ENCODE measurements at regions not wholly inside any gene's neighbourhood (a gene's known extent, or its start where the extent isn't known, plus 50 kb on each side); places are given as distances from the start of the nearest gene placed in this dataset.

DNA sequence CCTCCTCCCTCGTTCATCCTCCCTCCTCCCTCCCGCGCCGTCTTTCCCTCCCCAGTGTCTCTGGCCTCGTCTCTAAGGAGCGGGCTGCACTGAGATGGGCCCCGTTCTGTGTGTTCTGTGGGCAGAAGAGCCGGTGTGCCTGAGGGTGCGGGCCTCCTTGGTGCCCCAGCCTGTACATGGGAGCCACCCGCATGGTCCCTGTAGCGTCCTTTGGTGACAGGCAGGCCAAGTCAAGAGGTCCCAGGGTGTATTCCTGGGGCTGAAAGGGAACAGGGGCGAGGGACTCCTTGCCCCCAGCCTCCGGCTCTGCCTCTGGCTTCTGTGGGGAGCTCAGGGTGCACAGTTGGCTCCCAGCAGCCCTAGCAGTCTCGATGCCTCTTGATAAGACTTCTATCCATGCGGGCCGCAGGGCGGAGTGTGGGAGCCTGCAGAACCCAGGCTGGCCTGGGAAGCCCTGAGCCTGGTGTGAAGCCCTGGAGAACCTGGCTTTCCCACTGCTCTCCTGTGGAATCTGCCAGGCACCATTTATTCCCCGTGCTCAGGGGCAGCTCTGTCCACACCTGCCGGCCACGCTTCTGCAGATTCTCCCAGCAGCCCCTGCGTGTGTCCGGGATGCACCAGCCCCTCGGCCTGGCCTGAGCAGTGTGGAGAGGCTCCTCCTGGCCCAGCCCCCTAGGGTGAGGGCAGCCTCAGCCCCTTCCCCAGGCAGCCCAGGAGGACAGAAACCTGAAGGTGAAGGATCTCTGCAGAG, 181.3 kb downstream of the KIF26A start:
- Mint-ChIP-seq H3K27ac (no peak overlapping the region), H3K4me3 (no peak overlapping the region), H3K27me3 (peaks cover 4% of the 10 kb centered on the region), H3K4me1 (no peaks in the 10 kb centered on the region), H3K9me3 (ENCODE audit: insufficient read depth) (no peaks in the 10 kb centered on the region)
- POLR2A ChIA-PET, result interaction anchor here (0.5 kb wide), 1 partner anchor 9 kb away, joined by 3 read pairs; no protein-coding TSS in a partner anchor
- TF ChIP-seq, protein P1, sequence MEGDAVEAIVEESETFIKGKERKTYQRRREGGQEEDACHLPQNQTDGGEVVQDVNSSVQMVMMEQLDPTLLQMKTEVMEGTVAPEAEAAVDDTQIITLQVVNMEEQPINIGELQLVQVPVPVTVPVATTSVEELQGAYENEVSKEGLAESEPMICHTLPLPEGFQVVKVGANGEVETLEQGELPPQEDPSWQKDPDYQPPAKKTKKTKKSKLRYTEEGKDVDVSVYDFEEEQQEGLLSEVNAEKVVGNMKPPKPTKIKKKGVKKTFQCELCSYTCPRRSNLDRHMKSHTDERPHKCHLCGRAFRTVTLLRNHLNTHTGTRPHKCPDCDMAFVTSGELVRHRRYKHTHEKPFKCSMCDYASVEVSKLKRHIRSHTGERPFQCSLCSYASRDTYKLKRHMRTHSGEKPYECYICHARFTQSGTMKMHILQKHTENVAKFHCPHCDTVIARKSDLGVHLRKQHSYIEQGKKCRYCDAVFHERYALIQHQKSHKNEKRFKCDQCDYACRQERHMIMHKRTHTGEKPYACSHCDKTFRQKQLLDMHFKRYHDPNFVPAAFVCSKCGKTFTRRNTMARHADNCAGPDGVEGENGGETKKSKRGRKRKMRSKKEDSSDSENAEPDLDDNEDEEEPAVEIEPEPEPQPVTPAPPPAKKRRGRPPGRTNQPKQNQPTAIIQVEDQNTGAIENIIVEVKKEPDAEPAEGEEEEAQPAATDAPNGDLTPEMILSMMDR (IDR thresholded peaks at IDR 0.05), result no peak
- no peak for TF ChIP-seq EZH2 (IDR thresholded peaks at IDR 0.05; ENCODE audit: borderline replicate concordance, insufficient read depth, low read depth, low read length, poor library complexity, severe bottlenecking)
- no peak overlapping the region for H3K9ac ChIP-seq (ENCODE audit: low read length)
- DNase-seq (no peak), ATAC-seq (ENCODE audit: low read depth) (no peak)
- H3K79me2 ChIP-seq (ENCODE audit: control insufficient read depth, insufficient read depth, low read length), result no peaks in the 10 kb centered on the region
- H4K20me1 ChIP-seq (ENCODE audit: control insufficient read depth, insufficient read depth, low read length, poor library complexity, severe bottlenecking), result no peaks in the 10 kb centered on the region
- no peaks in the 10 kb centered on the region for H3K36me3 ChIP-seq (replicated peaks in 1 of 2; ENCODE audit: control extremely low read depth in 1 of 2, control insufficient read depth in 1 of 2, extremely low read depth in 1 of 2, insufficient read depth in 2 of 2, low read length in 1 of 2)
- H3K27me3 ChIP-seq (replicated peaks in 1 of 4; ENCODE audit: control extremely low read depth in 1 of 4, control insufficient read depth in 3 of 4, insufficient read depth in 4 of 4, low read length in 3 of 4), result peaks cover 0 to 5% (median 0%) of the 10 kb centered on the region in 4 experiments
- no peak overlapping the region for H3K27ac ChIP-seq (ENCODE audit: low read length in 2 of 2)
- H3K4me2 ChIP-seq (replicated peaks; ENCODE audit: low read depth, low read length, poor library complexity, severe bottlenecking), result no peak overlapping the region
- H3K4me1 ChIP-seq (ENCODE audit: control insufficient read depth in 2 of 2, insufficient read depth in 2 of 2, low read length in 2 of 2), result no peaks in the 10 kb centered on the region
- intact Hi-C loops (cut with micrococcal nuclease), result no loop called here
- no peak overlapping the region for H2AFZ ChIP-seq (ENCODE audit: insufficient read depth, low read depth, low read length, poor library complexity, severe bottlenecking)
- WGBS (ENCODE audit: insufficient coverage), result 93% methylated on average over 17 of the region's 23 CpGs
- H3K4me3 ChIP-seq (ENCODE audit: control extremely low read depth in 1 of 5, extremely low read depth in 1 of 5, insufficient read depth in 1 of 5, low read depth in 2 of 5, low read length in 4 of 5), result no peak overlapping the region
- CTCF ChIA-PET, result no interaction called here
- H3K9me3 ChIP-seq (ENCODE audit: control extremely low read depth in 1 of 3, control insufficient read depth in 2 of 3, insufficient read depth in 1 of 3, low read length in 2 of 3), result no peaks in the 10 kb centered on the region

DNA sequence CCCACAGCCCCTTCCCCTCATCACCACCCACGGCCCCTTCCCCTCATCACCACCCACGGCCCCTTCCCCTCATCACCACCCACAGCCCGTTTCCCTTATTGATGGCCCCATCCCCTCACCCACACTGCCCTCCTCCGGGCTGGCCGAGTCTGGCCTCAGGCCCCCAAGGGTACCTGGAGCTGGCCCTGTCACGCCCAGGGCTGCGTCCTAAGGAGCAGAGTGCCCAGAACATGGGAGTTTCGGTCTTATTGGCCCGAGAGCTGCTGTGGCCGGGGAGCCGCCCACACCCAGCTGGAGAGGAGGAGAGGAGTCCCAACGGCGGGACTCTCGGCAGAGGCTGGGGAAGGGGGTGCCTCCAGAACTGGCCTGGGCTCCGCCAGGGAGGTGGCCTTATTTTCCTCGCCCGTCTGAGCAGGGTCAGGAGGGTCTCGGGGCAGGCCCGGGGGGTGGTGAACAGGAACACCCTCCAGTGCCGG, 182.3 kb downstream of the KIF26A start:
- POLR2A ChIA-PET, result interaction anchor here (0.5 kb wide), 1 partner anchor 10 kb away, joined by 3 read pairs; no protein-coding TSS in a partner anchor
- WGBS (ENCODE audit: insufficient coverage), result 47% methylated on average over 20 of the region's 20 CpGs
- intact Hi-C loops (cut with micrococcal nuclease), result no loop called here
- ATAC-seq (ENCODE audit: low read depth) (no peak), DNase-seq (no peak)
- H3K27me3 Mint-ChIP-seq, result peaks cover 4% of the 10 kb centered on the region
- Histone ChIP-seq H3K4me3 (ENCODE audit: control extremely low read depth in 1 of 5, extremely low read depth in 1 of 5, insufficient read depth in 1 of 5, low read depth in 2 of 5, low read length in 4 of 5) (no peak overlapping the region), H3K9ac (ENCODE audit: low read length) (no peak overlapping the region), H4K20me1 (ENCODE audit: control insufficient read depth, insufficient read depth, low read length, poor library complexity, severe bottlenecking) (no peaks in the 10 kb centered on the region), H3K79me2 (ENCODE audit: control insufficient read depth, insufficient read depth, low read length) (no peaks in the 10 kb centered on the region), H3K4me2 (replicated peaks; ENCODE audit: low read depth, low read length, poor library complexity, severe bottlenecking) (no peak overlapping the region), H3K4me1 (ENCODE audit: control insufficient read depth in 2 of 2, insufficient read depth in 2 of 2, low read length in 2 of 2) (no peaks in the 10 kb centered on the region), H3K9me3 (ENCODE audit: control extremely low read depth in 1 of 3, control insufficient read depth in 2 of 3, insufficient read depth in 1 of 3, low read length in 2 of 3) (no peaks in the 10 kb centered on the region), H3K27me3 (replicated peaks in 1 of 4; ENCODE audit: control extremely low read depth in 1 of 4, control insufficient read depth in 3 of 4, insufficient read depth in 4 of 4, low read length in 3 of 4) (peaks cover 0 to 5% (median 0%) of the 10 kb centered on the region in 4 experiments), H3K27ac (ENCODE audit: low read length in 2 of 2) (no peak overlapping the region), H3K36me3 (replicated peaks in 1 of 2; ENCODE audit: control extremely low read depth in 1 of 2, control insufficient read depth in 1 of 2, extremely low read depth in 1 of 2, insufficient read depth in 2 of 2, low read length in 1 of 2) (no peaks in the 10 kb centered on the region), H2AFZ (ENCODE audit: insufficient read depth, low read depth, low read length, poor library complexity, severe bottlenecking) (no peak overlapping the region)
- CTCF ChIA-PET, result no interaction called here
- H3K27ac Mint-ChIP-seq, result no peak overlapping the region
- H3K4me3 Mint-ChIP-seq, result no peak overlapping the region
- TF ChIP-seq, protein P1 (IDR thresholded peaks at IDR 0.05), result no peak
- TF ChIP-seq EZH2 (IDR thresholded peaks at IDR 0.05; ENCODE audit: borderline replicate concordance, insufficient read depth, low read depth, low read length, poor library complexity, severe bottlenecking), result no peak
- H3K9me3 Mint-ChIP-seq (ENCODE audit: insufficient read depth), result no peaks in the 10 kb centered on the region
- no peaks in the 10 kb centered on the region for H3K4me1 Mint-ChIP-seq
